GM19397 (cell line): ENCODE measurements at regions not wholly inside any gene's neighbourhood (a gene's known extent, or its start where the extent isn't known, plus 50 kb on each side); places are given as distances from the start of the nearest gene placed in this dataset.

Experiments used
- ATAC-seq: cut with Tn5 transposase; IDR thresholded peaks from one replicate; pipeline ENCODE4 v1.9.1; 2021; ENCODE audit warnings: mild to moderate bottlenecking, moderate library complexity; ENCODE audit not compliant: unreplicated experiment

GRCh38 chr7:132072873-132073272 is 503.4 kb downstream of the PLXNA4 start:
- ATAC-seq, result no peak

- no peak for ATAC-seq
These were observed 504.1 kb downstream of the PLXNA4 start for GRCh38 chr7:132072165-132072564.

DNA sequence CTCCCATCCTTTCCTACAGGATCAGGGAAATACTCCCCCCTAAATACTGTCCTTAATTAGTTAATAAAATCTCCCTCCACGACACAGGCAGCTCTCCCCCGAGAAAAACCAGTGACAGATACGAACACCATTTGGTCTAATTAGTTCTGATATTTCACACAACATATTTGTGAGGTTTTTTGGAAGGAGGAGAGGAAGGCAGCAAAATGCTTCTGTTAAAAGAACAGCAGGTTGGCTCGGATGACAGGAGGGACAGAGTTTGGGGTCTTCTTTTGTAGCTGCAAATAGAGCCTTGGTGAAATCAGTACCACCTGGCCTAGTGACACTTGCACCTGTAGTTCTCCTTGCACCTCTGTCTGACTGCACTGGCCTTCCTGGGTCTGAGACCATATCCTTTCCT is 507.0 kb downstream of the PLXNA4 start:
- ATAC-seq, result no peak

GRCh38 chr7:132066761-132067171 is 509.5 kb downstream of the PLXNA4 start:
- ATAC-seq, result no peak

DNA sequence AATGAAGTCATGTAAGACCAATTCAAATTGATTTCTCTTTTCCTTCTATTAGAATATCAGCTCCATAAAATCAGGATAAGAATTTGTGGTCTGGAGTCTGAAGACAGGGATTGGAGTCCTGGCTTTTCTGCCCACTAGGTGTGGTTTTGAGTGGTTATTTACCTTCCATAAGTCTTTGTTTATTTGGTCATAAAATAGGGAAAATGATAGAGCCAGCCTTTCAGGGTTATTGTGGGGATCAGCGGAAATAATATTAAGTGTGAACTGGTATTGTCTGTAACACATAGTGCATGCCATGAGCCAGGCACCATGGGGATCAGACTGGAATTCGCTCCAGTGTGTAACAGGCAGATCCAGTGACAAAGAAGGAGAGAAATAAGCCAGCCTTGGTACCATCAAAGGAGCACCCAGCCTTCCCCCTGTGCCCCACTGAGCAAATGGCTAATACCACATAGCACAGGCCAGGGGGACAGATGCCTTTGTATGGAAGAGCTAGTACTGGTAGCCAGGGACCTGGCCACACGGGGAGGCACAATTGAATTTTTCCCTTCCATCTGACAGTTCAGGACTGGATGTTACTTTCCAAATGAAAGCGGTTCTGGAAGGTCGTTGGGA is 509.7 kb upstream of the PODXL start:
- no peak for ATAC-seq

GRCh38 chr7:132065193-132065988 is 509.0 kb upstream of the PODXL start:
- ATAC-seq, result no peak

- ATAC-seq, result no peak
These were observed 507.4 kb upstream of the PODXL start for GRCh38 chr7:132063800-132064199.

DNA sequence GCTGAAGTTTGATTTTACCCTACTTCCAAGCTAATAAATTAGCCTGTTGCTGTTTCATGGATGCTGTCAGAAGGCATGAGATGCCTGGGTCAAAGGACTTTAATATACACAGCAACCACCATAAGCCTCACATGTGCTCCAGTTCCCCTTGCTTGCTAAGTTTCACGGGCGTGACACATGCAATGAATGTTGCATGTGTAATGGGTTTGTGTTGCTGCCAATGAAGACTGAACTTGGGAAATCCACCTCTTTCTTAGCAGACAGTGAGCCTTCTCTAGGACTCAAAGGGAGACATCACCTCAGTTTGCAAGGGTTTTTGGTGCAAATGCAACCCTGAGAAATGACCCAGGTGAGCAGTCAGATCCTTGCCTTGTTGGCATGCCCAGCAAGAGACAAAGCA is 505.5 kb upstream of the PODXL start:
- no peak for ATAC-seq

- ATAC-seq, result no peak
These were observed 502.7 kb upstream of the PODXL start for GRCh38 chr7:132059141-132059540.

- no peak for ATAC-seq
These were observed 499.1 kb upstream of the PODXL start for GRCh38 chr7:132055336-132056120.

- ATAC-seq, result no peak
These were observed 497.4 kb upstream of the PODXL start for GRCh38 chr7:132053871-132054270.

DNA sequence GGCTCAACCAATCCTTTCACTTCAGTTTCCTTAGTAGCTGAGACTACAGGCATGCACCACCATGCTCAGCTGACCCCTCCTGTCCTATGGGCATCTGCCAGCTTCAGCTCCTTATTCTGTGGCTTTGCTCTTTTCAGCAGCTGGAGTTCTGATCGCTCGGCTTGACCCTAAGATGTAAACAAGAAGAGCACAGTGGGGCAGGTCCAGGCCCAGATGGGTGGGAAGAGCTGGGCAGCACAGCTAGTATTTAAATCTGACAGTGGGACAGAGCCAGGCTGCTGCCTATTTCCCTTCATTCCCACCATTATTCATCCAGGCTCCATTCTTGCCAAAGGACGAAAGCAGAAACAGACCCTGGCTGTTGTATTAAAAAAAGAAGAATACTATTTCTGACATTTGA is 494.9 kb upstream of the PODXL start:
- ATAC-seq, result no peak

DNA sequence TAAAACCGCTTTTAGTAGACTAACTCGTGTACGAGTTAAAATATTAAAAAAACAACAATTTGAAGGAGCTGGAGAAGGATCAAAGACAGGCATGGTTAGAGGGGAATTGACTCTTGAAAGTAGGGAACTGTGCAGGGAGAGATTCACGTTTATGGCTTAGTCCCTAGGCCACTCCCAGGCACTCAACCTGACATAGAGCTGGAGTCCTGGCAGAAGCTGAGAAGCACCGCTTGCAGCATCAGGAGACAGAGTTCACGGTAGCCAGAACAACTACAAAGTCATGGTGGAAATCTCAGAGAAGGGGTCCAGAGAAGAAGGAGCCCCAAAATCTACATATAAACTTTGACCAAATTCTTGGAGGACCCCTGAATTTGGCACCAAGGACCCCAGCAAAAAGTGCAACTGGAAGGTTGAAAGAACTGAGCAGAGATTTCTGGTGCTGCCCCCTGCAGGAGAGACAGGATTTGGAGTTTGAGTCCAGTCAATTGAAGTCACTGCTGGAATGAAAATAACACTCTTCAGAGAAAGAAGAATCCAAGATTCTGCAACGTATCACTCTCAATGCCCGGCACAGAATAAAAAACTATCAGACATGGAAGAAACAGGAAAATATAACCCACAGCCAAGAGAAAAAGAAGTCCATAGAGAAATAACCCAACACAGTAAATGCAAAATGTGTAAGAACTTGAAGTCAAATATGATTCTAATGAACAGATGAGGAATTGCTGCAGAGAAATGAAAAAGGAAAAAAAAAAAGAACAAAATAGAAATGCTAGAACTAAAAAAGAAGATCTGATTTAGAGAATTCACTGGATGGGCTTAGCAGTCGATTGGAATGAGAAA is 493.3 kb upstream of the PODXL start:
- ATAC-seq, result no peak

- ATAC-seq, result no peak
These were observed 489.1 kb upstream of the PODXL start for GRCh38 chr7:132045481-132045980.

GRCh38 chr7:132045002-132045401 is 488.6 kb upstream of the PODXL start:
- no peak for ATAC-seq

GRCh38 chr7:132044247-132044646 is 487.8 kb upstream of the PODXL start:
- ATAC-seq, result no peak

GRCh38 chr7:132041108-132041507 is 484.7 kb upstream of the PODXL start:
- ATAC-seq, result no peak

DNA sequence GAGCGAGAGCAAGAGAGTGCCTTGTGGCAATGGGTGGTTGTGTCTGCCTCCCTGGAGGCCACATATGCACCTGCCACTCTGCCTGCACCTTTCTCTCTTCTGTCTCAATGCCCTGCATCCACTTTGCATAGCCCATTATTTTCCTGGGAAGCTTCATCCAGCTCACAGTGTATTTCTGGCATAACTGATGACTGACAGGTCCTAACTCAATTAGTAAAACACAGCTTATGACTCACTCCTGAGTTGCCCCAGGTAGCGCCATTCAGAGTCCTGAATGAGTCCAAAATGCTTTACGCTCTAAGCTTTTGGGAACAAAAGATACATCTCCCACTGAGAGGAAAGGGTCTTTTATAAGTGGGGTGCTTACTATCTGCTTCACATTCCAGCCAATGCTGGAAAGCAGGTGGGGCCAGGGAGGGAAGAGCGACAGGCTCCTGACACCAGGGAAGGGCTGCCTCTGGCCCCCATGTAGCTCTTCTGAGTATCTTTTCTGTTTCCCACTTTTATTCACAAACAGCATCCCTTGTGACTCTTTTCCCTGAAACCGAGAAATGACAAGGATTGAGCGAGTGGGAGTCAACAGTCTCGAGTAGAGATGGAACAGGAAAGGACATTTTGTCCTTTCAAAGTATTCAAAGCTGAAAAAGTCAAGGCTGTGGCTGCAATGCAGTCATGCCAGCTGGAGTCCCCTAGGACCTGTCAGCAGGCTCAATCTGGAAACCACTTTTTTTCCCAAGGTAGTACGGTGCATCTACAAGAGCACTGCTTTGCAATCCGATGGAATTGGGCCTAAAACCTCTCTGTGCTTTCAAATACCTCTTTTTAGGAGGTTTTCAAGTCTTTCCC is 479.3 kb upstream of the PODXL start:
- ATAC-seq, result no peak

- no peak for ATAC-seq
These were observed 478.5 kb upstream of the PODXL start for GRCh38 chr7:132034748-132035416.
